ENCODE measurements at regions not wholly inside any gene's neighbourhood (a gene's known extent, or its start where the extent isn't known, plus 50 kb on each side); places are given as distances from the start of the nearest gene placed in this dataset.

DNA sequence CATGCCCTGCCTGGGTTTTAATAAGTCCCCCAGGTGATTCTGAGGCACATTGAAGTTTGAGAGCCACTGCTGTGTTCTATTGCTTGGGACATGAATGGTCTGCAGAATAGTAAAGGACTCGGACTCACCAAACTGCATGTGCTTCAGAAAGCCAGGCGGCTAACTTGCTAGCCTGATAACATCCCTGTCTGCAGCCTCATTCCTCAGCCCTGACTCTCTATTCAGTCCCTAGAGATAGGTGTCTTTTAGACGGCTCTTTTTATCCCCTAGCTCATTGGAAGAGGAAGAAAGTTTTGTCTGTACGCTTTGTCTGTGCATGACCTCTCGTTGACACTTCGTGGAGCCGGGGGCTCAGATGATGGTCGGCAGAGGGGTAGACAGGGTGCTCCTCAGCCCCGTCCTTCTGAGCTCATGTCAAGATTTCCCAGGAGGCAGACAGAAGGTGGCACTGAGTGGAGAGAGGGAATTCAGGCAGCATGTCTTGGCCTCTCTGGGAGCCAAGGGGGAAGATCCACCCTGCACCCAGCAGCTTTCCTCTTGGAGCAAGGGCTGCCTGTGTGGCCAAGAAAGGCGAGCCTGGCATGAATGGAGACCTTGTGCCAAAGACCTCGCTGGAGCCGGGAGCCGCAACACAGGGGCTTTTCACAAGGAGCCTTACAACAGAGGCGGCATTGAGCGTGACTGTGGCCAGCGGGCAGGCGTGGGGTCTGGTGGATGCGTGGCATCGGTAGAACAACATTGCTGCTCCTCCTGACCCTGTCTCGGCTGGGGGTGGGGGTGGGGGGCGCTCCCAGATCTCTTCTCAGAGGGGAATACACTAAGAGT lies 51.1 kb upstream of the PODXL start:
- no peak overlapping the region for H3K9ac ChIP-seq
- no peak overlapping the region for H3K4me2 ChIP-seq
- H3K4me3 ChIP-seq (IDR thresholded peaks at IDR 0.05; ENCODE audit: insufficient read depth, low read depth, low read length): no peak overlapping the region
- H3K36me3 ChIP-seq (ENCODE audit: insufficient read depth): no peaks in the 10 kb centered on the region
- TF ChIP-seq, protein P1, sequence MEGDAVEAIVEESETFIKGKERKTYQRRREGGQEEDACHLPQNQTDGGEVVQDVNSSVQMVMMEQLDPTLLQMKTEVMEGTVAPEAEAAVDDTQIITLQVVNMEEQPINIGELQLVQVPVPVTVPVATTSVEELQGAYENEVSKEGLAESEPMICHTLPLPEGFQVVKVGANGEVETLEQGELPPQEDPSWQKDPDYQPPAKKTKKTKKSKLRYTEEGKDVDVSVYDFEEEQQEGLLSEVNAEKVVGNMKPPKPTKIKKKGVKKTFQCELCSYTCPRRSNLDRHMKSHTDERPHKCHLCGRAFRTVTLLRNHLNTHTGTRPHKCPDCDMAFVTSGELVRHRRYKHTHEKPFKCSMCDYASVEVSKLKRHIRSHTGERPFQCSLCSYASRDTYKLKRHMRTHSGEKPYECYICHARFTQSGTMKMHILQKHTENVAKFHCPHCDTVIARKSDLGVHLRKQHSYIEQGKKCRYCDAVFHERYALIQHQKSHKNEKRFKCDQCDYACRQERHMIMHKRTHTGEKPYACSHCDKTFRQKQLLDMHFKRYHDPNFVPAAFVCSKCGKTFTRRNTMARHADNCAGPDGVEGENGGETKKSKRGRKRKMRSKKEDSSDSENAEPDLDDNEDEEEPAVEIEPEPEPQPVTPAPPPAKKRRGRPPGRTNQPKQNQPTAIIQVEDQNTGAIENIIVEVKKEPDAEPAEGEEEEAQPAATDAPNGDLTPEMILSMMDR (conservative IDR thresholded peaks at IDR 0.05; ENCODE audit: low read depth, low read length): no peak
- no peaks in the 10 kb centered on the region for H4K20me1 ChIP-seq (ENCODE audit: insufficient read depth)
- H3K4me1 ChIP-seq (ENCODE audit: low read depth, poor library complexity, severe bottlenecking): no peaks in the 10 kb centered on the region
- H3K79me2 ChIP-seq (ENCODE audit: insufficient read depth, low read depth): no peaks in the 10 kb centered on the region
- H2AFZ ChIP-seq (ENCODE audit: low read depth): no peak overlapping the region
- H3K27ac ChIP-seq: no peak overlapping the region
- no peaks in the 10 kb centered on the region for H3K27me3 ChIP-seq (ENCODE audit: insufficient read depth, low read depth)

DNA sequence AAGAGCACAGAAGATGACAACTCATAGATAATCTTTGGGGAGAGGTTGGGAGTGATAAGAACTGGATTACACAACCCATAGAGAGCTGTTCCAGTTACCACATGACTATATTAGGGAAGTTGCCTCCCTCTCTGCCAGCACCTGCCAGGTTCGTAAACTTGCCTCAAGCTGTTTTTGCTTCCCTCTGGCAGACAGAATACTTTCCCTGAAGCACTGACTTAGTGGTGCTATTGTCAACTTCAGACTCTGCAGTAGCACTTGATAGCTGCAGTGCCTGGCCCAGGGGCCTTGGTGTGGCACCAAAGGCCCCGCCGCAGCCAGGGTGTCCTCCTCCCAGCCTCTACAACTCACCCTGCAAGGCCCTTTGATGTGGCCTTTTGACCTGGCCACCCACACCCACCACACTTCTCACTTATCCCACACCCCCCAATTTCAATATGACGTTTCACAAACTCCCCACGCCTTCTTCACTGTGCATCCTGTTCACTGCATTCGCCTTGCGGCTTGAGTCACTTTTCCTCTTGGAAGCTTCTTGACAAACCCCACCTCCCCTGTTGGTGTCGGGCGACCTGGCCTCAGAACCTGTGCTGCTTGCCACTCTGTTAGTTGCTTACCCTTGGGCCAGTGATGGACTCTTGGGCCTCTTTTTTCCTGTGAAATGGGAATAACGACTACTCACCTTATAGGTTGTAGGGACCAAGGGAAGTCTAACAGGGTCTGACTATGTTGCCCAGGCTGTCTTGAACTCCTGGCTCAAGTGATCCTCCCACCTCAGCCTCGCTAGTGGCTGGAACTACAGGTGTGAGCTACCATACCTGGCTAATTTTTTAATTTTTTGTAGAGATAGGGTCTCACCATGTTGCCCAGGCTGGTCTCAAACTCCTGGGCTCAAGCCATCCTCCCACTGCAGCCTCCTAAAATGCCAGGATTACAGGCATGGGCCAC lies 50.2 kb upstream of the PODXL start:
- Histone ChIP-seq H3K36me3 (ENCODE audit: insufficient read depth) (no peaks in the 10 kb centered on the region), H3K27ac (no peak overlapping the region), H3K79me2 (ENCODE audit: insufficient read depth, low read depth) (no peaks in the 10 kb centered on the region), H3K4me1 (ENCODE audit: low read depth, poor library complexity, severe bottlenecking) (no peaks in the 10 kb centered on the region), H4K20me1 (ENCODE audit: insufficient read depth) (no peaks in the 10 kb centered on the region), H3K4me3 (IDR thresholded peaks at IDR 0.05; ENCODE audit: insufficient read depth, low read depth, low read length) (no peak overlapping the region), H3K9ac (no peak overlapping the region), H3K4me2 (no peak overlapping the region), H3K27me3 (ENCODE audit: insufficient read depth, low read depth) (no peaks in the 10 kb centered on the region), H2AFZ (ENCODE audit: low read depth) (no peak overlapping the region)
- TF ChIP-seq, protein P1 (conservative IDR thresholded peaks at IDR 0.05; ENCODE audit: low read depth, low read length): no peak
